ENCODE measurements at regions not wholly inside any gene's neighbourhood (a gene's known extent, or its start where the extent isn't known, plus 50 kb on each side); places are given as distances from the start of the nearest gene placed in this dataset.

- no peak for DNase-seq (ENCODE audit: extremely low read depth, low read depth)
Observed at GRCh38 chr3:165283328-165283727, 87.1 kb upstream of the SLITRK3 start.

GRCh38 chr3:165279471-165279870 is 83.3 kb upstream of the SLITRK3 start:
- DNase-seq (ENCODE audit: extremely low read depth, low read depth): no peak

- DNase-seq (ENCODE audit: extremely low read depth, low read depth): no peak
Observed at GRCh38 chr3:165273411-165273810, 77.2 kb upstream of the SLITRK3 start.

DNA sequence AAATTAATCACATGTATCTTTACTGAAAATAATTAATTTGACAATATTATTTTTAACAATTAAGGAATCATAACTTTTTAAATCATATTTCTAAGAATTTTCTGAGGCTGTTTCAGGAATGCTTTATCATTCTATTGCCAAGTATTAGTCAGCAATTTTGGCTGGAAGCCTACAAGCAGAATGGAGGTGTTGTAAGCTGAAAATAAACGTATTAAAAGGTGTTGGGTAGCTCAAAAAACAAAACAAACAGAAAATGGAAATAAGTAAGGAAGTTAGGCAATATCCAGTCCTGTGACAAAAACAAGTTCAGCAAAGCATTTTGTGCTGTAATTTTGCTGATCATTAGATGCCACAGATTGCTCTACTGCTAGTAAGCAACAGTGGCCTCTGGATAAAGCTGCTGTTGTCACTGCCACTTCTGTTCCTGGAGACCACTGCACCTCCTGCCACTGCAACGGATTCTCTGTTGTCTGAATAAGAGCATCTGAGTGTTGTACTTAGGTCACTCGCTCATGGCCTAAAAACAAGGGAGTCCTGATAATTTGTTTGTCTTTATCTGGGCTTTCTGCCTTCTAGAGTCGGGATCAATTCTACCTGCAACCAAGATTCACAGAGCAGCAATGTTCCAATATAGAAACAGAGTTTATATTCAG is 63.5 kb upstream of the SLITRK3 start:
- peak; percentile 26 for DNase-seq (ENCODE audit: extremely low read depth, low read depth)

GRCh38 chr3:165256554-165257065 is 60.4 kb upstream of the SLITRK3 start:
- DNase-seq (ENCODE audit: extremely low read depth, low read depth): no peak

DNA sequence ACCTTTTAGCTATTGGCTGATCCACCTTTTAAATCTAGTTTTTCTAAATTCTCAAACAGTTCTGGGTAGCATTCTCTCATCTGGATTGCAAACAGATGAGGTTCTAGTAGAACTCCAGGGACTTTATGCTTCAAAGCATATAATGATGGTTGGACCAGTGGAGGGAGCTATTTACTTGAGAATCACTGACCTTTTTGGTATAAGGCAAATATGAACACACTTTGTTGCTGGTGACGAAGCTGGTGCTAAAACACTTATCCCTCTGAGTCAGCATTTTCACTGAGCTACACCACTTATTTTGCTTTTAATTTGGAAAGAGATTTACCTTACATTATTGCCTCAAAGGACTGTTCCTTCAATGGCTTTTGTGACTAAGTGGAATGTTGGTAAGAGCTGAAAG is 58.6 kb upstream of the SLITRK3 start:
- peak; percentile 69 for DNase-seq (ENCODE audit: extremely low read depth, low read depth)
